ENCODE measurements at regions not wholly inside any gene's neighbourhood (a gene's known extent, or its start where the extent isn't known, plus 50 kb on each side); places are given as distances from the start of the nearest gene placed in this dataset.

DNA sequence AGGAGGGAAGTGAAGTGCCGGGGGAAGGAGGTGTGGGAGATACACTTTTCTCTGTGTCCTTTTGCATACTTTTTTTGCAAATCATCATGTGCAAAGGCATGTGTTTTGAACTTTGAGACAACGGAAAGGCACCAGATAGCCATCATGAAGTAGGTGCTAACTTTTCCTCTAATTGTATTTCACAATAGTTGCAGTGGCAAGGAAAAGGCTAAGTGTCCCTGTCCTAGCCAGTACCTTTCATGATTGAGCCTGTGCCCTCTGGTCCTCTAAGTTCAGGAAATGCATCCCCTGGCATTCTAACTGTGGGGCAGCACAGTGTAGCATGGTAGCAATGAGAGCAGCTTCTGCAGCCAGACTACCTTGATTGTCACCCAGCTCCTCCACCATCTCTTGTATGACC is 186.2 kb downstream of the ADSS2 start:
- no peak for DNase-seq (ENCODE audit: low read depth)

DNA sequence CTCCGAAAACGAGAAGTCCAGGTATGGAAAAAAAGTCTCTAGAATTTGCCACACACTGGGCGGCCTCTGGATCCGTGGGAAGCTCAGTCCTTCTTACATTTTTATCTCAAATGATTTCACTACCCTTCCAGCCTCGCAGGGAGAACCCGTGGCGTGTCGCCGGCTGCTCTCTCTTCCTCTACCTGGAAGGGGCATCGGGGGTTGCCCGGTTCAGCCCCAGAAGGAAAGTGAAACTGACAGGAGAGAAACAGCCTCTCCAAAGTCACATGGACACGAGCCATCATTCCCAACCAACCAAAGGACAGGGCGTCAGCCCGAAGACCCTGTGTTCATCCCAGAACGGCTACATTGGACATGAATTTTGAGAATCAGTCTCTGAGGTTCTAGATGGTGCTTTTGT is 182.5 kb downstream of the ADSS2 start:
- DNase-seq (ENCODE audit: low read depth) = no peak

DNA sequence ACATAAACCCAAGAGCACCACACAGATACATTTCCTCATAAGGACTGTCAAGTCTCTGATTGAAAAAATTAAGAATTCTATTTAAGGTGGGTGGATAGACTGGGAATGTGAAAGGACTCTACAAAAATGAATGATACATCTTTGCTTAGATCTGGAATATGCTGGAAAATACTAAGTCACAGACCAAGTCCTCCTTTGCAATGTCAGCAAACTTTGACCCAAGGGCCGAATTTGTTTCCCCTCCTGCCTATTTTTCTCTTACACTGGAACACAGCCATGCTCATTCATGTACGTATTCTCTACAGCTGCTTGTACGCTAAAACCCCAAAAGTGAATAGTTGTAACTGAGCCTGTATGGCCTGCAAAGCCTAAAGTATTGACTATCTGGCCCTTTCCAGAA is 180.7 kb downstream of the ADSS2 start:
- DNase-seq (ENCODE audit: low read depth) = no peak

DNA sequence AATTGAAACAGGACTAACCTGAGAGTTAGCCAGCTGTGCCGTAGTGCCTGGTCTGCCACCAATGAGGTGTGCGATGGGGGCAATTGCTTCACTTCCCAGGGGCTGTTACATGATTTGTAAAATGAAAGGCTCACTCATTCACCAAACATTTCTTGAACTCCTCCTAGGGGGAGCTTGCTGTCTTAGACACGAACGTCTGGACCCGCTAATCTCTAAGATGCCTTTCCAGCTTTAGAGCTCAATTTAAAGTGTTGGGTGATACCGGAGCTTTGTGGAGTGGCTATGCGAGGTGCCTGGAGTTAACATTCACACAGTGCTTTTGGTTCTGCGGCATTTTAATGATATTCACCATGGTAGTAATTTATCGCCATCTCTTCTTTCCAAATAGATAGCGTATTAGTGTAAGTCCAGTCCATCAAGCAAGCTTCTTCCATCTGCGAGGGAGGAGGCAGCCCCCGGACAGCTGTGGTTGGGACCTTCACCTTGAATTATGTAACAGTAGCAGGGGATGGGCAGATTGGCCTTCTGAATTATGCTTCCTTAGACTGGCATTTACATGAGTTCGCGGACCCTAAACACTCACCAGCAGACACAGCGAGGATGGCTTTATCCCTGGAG is 179.9 kb downstream of the ADSS2 start:
- no peak for DNase-seq (ENCODE audit: low read depth)

DNA sequence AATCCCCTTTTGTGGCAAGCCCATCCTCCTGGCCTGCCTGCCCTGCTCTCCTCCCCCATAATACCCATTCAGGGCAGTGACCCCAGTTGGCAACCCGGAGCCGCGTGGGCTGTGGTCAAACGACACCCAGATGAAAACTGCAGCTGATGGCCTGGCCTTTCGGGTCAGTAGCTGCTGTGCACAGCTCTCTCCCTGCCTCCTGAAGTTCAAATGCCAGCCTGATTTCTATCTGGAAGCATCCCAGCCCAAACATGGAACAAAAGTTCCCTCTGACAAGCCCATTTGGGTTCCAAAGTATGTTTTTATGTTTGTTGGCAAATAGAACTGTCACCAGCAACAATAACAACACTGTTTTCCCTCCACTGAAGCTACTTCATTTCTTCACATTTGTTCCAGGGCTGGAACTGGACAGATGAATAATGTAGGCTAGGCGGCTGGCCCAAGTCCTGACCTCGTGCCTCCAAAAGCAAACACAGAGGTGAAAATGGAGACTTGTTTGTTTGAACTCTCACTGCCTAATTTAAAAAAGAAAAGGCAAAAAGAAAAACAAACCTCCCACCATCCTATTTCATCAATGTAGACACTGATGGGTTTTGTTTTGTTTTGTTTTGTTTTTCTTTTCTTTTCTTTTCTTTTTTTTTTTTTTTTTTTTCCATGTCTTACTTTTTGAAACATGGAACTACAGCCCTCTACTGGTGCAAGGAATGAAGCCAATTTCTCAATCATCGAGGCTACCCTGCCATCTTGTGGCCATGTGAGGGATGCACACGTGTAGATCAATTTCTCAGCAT is 179.0 kb downstream of the ADSS2 start:
- DNase-seq (ENCODE audit: low read depth) = peak; percentile 63

DNA sequence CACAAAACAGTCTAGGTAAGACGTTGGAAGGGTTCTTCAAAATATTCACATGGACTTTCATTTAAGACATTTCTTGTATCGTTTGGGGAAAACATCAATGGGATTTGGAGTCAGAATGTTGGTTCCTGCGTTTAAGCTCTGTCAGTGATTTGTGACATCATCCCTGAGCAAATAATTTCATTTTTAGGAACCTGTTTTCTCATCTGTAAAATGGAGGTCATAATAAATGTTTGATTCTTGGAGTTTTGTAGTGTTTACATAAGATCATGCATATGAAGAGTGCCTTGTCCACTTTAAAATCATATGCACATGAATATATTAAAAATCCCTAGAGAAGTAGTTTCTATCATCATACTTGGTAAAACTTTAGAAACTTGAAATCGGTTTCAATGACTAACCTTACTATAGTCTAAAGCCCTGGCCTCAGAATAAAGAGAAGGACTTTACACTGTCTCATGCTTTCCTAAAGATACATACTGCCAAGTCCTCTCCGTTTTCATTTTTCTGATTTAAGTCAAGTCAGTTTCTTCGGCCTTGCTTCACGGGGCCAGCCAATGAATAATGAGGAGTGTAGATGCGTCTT is 178.4 kb downstream of the ADSS2 start:
- no peak for DNase-seq (ENCODE audit: low read depth)

DNA sequence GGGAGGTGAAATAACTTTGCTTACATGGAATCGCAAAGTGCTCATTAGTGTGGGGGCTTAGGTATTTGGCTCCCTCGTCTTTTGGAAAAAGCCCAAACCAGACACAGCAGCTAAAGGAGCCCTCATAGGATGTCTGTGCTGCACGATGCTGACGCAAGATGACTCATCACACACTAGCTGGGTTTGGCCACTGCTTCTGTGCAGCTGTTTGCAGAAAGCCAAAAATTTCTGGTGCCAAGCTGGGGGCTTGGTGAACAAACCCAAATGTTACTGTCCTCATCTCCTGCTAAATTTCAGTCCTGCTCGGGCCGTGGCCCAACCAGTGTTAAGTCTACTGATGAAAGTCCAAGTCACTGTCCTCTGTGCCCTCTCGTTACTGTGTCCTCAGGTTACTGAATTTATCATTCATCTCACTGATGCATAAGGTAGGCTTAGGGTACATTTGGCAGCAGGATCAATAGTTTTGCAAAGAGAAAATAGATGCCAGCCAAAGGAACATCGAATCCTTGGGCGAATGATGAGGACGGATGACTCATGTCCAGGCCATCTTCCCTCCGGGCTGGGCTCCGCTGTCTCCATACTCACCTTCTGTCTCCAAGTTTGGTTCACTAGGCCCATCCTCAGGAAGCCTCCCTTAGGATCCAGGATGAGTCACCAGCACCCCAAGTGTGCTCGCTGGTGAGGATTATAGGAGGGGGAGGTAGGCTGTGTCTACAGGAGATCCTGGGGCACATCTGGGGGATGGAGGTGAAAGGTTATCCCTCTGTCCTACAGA is 177.7 kb downstream of the ADSS2 start:
- no peak for DNase-seq (ENCODE audit: low read depth)

DNA sequence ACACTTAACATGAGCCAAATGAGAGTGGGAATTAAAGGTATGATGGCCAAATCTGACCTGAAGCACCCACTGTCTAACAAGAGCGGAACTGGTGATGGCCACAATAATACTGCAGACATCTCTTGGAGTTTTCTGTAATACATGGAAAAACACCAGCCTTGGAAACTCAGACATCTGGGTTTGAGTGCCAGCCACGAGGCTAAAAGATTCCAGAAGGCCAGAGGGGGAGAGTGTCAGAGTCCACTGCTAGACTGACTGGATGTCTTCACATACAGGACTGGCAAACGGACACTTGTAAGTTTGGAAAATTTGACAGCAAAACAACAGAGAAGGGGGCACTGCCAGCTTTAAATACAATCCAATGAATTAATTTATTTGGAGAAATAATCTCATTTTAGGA is 175.1 kb downstream of the ADSS2 start:
- no peak for DNase-seq (ENCODE audit: low read depth)

DNA sequence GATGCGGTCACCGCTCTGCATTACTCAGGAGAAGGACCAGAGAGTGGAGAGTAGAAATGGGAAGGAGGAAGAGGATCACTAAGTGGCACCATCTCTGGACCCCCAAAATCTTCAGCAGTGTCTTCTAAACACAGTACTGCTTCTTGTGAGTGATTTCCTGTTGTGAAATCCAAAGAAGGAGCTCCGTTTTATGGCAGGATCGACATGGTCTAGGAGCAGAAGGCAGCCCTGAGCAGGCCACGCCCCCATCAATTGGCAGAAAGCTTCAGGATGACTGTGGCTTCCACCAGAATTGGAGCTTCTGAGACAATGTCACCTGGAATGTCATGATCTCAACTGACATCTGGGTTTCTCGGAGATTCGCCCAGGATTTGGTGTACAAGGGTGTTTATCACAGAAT is 171.5 kb downstream of the ADSS2 start:
- DNase-seq (ENCODE audit: low read depth) = no peak

DNA sequence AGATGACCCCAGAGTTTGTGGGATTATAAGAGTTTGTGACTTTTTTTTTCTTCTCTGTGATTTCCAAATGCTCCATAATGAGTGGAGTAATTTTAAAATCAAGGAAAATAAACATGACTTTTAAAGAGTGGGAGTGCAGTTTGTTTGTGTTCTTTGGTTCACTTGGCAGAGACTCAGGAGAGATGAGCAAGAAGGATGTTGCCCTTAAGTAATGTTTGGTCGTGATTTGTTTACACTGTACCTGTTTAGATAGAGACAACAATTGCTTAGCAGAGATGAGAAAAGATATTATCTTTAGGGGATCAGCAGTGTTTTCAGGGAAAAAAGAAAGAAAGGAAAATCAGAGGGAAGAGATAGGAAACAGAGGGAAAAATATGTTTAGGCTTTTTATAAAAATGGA is 170.8 kb downstream of the ADSS2 start:
- DNase-seq (ENCODE audit: low read depth) = no peak

DNA sequence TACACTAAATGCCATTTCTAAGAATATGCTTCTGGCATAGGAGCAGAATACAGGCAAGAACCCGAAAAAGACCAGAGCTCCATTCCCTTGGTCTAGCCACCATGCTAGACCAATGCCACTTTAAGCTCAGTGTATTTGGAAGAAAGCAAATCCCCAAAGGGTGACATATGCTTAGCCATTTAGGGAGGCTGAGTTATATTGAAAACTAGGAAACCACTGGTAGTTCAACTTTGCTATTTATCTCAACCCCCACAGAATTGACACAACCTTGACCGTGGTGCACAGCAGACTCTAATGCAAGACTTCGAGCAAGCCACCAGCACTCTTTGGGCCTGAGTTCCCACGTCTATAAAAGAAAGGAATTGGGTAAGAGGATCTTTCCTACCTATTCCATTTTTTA is 167.9 kb downstream of the ADSS2 start:
- no peak for DNase-seq (ENCODE audit: low read depth)

DNA sequence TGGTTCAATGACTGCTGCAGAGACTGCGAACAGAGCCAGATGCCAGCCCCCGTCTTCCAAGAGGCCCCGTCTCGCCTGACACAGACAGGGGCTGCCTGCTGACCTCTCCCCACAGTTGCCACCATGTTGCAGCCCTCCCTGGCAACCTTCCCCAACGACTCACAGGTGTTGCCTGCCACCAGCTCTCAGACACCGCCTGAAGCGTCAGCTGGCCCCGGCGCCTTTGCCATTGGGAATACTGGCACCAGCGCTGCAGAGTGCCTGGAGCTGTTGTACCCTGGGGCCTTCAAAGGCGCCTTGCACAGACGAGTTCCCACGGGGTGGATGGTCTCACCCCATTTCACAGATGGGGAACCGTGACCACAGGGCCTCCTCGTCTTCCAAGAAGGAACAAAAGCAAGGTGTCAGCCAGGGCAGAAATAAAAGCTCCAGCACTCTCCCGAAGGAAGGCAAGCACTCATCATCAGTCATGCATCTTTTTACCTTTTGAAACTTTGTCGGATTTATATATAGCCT is 167.0 kb downstream of the ADSS2 start:
- no peak for DNase-seq (ENCODE audit: low read depth)

DNA sequence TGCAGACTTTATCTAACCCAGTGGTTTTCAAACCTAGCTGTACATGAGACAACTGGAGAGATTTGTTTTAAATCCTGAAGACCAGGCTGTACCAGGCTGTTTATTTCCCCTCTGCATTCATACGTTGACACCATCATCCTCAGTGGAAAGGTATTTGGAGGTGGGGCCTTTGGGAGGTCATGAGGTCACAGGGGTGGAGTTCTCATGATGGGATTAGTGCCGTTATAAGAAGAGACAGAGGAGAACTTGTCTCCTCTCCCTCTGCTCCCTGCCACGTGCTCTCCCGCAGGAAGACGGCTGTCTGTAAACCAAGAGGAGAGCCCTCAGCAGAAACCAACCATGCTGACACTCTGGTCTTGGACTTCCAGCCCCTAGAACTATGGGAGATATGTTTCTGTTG is 165.4 kb downstream of the ADSS2 start:
- no peak for DNase-seq (ENCODE audit: low read depth)

DNA sequence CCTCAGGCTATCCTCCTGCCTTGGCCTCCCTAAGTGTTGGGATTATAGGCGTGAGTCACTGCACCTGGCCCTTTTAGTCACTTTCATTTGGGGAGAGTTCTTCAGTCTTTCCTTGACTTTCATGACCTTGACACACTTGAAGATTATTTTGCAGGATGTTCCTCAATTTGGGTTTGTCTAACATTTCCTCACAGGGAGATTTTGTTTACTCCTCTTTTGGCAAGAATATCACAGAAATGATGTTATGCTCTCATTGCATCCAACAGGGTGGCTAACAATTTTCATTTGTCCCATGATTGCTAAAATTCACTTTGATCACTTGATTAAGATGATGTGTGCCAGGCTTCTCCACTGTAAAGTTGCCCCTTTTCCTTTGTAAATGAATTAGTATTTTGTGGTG is 164.0 kb downstream of the ADSS2 start:
- no peak for DNase-seq (ENCODE audit: low read depth)

DNA sequence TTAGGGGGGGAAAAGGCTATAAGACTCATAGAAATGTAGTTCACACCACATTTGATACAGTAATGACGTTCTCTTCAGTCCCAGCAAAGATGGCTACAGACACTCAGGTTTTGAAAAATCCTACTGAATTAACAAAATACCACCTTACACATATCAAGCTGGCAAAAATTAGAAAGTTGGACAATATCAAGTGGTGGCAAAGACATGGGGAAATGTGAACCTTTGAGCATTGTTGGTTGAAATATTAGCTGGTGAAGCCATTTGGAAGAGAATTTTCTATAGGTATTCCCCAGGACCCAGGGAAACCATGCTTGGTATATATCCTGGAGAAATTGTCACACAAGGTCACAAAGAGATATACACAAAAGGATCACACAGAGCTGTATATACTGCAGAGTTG is 163.0 kb downstream of the ADSS2 start:
- DNase-seq (ENCODE audit: low read depth) = no peak

DNA sequence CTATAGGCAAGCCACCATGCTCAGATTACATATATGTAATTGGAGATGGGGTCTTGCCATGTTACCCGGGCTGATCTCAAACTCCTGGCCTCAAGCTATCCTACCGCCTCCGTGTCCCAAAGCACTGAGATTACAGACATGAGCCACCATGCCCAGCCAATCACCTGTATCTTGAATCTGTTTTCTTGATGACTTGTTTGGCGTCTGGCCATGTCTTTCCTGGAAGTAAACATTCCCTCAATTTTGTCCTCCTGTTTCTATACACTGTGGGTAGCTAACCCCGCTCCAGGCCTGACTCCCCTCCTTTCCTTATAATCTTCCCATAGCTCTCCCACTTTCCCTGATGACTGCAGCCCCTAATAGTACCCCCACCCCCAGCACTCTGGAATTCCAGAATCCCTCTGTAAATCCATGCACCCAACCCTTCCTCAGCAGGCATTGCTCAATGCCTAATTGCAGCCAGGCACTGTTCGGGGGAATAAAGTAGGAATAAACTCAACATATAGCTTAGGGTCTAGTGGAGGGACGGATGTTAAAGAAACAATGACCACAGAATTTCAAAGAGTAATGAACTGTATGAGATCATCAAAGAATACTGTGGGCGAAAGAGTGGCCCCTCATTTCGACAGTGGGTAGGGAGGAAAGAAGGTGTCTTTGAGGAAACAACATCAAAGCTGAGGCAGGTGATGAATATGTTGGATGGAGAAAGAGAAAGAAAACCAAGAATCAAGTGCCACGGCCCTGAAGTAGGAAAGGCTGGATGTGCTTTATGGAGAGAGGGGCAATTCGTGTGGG is 161.5 kb downstream of the ADSS2 start:
- no peak for DNase-seq (ENCODE audit: low read depth)

DNA sequence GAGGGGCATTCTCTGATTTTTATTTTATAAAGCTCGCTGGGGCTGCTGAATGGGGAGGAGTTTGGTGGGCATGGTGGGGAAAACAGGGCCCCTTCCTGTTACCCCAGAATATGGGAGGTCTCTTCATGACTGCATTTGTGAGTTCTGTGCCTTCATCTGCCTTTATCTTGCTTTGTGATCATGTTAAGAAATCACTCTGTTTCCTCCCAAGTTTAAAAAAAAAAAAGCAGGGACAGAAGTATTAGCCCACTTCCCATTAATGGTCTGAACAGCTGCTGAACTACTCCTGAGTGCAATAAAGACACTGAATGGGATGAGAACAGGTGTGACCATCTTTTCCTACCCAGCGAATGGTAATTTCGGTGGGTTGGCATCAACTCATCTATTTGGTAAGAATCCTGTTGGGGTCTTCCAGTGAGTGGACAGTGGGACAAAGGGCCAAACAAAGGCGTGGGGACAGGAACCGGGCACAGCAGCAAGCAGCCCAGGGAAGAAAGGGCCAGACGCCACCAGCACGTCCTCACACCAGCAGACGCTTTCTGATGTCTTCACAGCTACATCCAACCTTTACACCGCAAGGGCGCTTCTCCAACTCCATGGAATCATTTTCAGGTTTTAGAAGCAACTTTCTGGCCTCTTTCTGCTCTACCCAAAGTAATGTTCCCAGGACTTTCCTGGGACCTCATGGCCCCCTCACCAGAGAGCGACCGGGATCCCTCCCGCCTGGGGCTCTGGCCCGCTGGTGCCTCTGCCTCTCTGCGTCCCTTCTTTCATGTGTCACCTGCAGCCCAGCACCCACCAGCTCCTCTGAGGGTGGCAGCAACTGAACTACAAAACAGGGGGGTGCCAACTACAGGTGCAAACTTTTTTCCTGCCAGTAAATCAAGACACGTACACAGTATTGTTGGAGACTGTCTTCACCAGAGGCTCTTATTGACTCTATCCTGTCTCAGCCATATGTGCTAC is 160.2 kb downstream of the ADSS2 start:
- no peak for DNase-seq (ENCODE audit: low read depth)

DNA sequence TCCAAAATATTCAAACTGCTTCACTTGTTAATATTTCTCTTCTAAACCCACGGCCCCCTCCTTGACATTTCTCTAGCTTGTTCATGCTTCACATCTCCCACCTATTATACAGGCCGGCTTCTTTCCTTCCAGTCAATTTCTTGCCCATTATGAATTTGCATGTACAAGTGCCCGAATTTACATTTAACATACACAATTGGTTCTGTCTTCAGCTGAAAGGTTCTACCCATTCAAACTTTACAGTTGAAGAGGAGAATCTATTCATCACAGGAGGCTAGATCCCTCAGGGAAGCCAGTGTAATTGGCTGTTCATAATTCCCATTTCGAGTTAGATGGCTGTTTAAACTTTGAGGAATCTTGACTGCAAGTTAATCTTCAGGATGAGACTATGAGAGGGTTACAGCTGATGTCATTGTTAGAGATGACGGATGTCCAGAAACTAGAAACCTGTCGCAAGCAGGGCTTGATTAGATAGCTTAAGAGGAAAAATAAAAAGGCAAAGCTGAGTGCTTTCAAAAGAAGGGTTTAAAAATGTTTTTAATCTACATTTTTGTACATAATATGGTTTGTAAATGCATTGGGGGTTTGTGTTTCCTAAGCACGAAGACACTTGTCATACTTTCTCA is 157.0 kb downstream of the ADSS2 start:
- DNase-seq (ENCODE audit: low read depth) = no peak

DNA sequence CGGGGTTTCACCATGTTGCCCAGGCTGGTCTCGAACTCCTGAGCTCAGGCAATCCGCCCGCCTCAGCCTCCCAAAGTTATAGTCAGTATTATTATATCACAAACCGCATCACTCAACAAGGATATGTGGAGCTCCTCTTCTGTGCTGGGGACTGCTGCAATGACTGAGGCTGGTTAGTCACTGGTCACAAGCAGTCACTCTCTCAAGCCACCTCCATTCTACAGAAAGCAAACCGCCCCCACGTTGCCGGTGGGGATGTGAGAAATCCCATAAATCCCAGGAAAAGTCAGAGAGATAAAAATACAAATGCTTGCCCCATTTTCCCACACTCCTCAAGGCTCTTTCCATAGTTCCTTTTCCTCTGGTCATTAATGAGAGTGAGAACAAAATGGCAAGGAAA is 155.7 kb downstream of the ADSS2 start:
- DNase-seq (ENCODE audit: low read depth) = no peak

DNA sequence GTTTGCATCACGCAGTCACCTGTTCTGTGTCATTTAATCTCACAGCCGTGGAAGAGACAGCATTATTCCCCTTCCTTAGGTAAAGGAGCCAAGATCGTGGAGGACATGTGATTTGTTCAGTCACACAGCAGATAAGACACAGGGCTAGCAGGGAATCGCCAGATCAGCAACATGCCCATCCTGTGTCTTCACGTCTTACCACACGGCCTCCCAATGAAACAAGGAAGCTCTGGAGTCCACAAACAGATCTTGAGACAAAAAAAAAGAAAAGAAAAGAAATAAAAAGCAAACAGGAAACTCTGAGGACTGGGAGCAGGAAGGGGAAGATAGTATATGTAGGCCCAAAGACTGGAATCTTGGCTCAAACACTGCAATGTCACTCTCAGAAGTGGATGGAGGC is 155.3 kb downstream of the ADSS2 start:
- no peak for DNase-seq (ENCODE audit: low read depth)
